ENCODE measurements at regions not wholly inside any gene's neighbourhood (a gene's known extent, or its start where the extent isn't known, plus 50 kb on each side); places are given as distances from the start of the nearest gene placed in this dataset.

GRCh38 chr12:90653040-90653439, 301.9 kb downstream of the CCER1 start:
- no peak overlapping the region for H3K4me3 Mint-ChIP-seq
- POLR2A ChIA-PET = no interaction called here
- H3K27me3 Mint-ChIP-seq = no peaks in the 10 kb centered on the region
- no peak overlapping the region for H3K27ac Mint-ChIP-seq
- H3K9me3 Mint-ChIP-seq = no peaks in the 10 kb centered on the region
- no peaks in the 10 kb centered on the region for H3K4me1 Mint-ChIP-seq
- DNase-seq = no peak
- H3K36me3 Mint-ChIP-seq = no peaks in the 10 kb centered on the region
- no peak for ATAC-seq (ENCODE audit: low read depth)

GRCh38 chr12:90652280-90652679, 302.7 kb downstream of the CCER1 start:
- no peak for DNase-seq
- no peaks in the 10 kb centered on the region for H3K36me3 Mint-ChIP-seq
- H3K4me1 Mint-ChIP-seq = no peaks in the 10 kb centered on the region
- no peak overlapping the region for H3K4me3 Mint-ChIP-seq
- H3K9me3 Mint-ChIP-seq = no peaks in the 10 kb centered on the region
- POLR2A ChIA-PET = no interaction called here
- H3K27me3 Mint-ChIP-seq = no peaks in the 10 kb centered on the region
- ATAC-seq (ENCODE audit: low read depth) = no peak
- no peak overlapping the region for H3K27ac Mint-ChIP-seq

GRCh38 chr12:90645181-90645580, 309.8 kb downstream of the CCER1 start:
- Mint-ChIP-seq H3K4me1 (no peaks in the 10 kb centered on the region), H3K27me3 (no peaks in the 10 kb centered on the region)

GRCh38 chr12:90631591-90632212, 323.3 kb downstream of the CCER1 start:
- DNase-seq (no peak), ATAC-seq (ENCODE audit: low read depth) (no peak)
- Mint-ChIP-seq H3K9me3 (no peaks in the 10 kb centered on the region), H3K4me3 (no peak overlapping the region), H3K36me3 (no peaks in the 10 kb centered on the region), H3K27ac (no peak overlapping the region), H3K27me3 (no peaks in the 10 kb centered on the region), H3K4me1 (no peaks in the 10 kb centered on the region)
- POLR2A ChIA-PET = no interaction called here

More at GRCh38 chr12:90645181-90645580, 309.8 kb downstream of the CCER1 start:
- H3K9me3 Mint-ChIP-seq = peaks cover 3% of the 10 kb centered on the region
- POLR2A ChIA-PET = no interaction called here
- H3K4me3 Mint-ChIP-seq = no peak overlapping the region
- ATAC-seq (ENCODE audit: low read depth) = no peak
- no peak overlapping the region for H3K27ac Mint-ChIP-seq
- no peaks in the 10 kb centered on the region for H3K36me3 Mint-ChIP-seq
- DNase-seq = no peak

- ATAC-seq (ENCODE audit: low read depth) (no peak), DNase-seq (no peak)
- Mint-ChIP-seq H3K36me3 (no peaks in the 10 kb centered on the region), H3K4me3 (no peak overlapping the region), H3K27me3 (no peaks in the 10 kb centered on the region), H3K27ac (no peak overlapping the region), H3K9me3 (no peaks in the 10 kb centered on the region), H3K4me1 (no peaks in the 10 kb centered on the region)
- POLR2A ChIA-PET = no interaction called here
These were observed 325.0 kb downstream of the CCER1 start for GRCh38 chr12:90630006-90630405.

GRCh38 chr12:90628213-90628612, 326.8 kb downstream of the CCER1 start:
- POLR2A ChIA-PET = no interaction called here
- no peak for ATAC-seq (ENCODE audit: low read depth)
- no peak for DNase-seq
- Mint-ChIP-seq H3K4me3 (no peak overlapping the region), H3K9me3 (peaks cover 1% of the 10 kb centered on the region), H3K4me1 (no peaks in the 10 kb centered on the region), H3K36me3 (no peaks in the 10 kb centered on the region), H3K27ac (no peak overlapping the region), H3K27me3 (no peaks in the 10 kb centered on the region)

- POLR2A ChIA-PET = no interaction called here
- peaks cover 1% of the 10 kb centered on the region for H3K9me3 Mint-ChIP-seq
These were observed 327.6 kb downstream of the CCER1 start for GRCh38 chr12:90627180-90627896.

GRCh38 chr12:90622431-90622830, 332.5 kb downstream of the CCER1 start:
- H3K9me3 Mint-ChIP-seq = peaks cover 1% of the 10 kb centered on the region
- H3K27me3 Mint-ChIP-seq = no peaks in the 10 kb centered on the region
- H3K36me3 Mint-ChIP-seq = no peaks in the 10 kb centered on the region
- DNase-seq (no peak), ATAC-seq (ENCODE audit: low read depth) (no peak)
- H3K27ac Mint-ChIP-seq = no peak overlapping the region
- no peak overlapping the region for H3K4me3 Mint-ChIP-seq
- no peaks in the 10 kb centered on the region for H3K4me1 Mint-ChIP-seq
- POLR2A ChIA-PET = no interaction called here

More at GRCh38 chr12:90627180-90627896, 327.6 kb downstream of the CCER1 start:
- no peaks in the 10 kb centered on the region for H3K4me1 Mint-ChIP-seq
- H3K27ac Mint-ChIP-seq = no peak overlapping the region
- ATAC-seq (ENCODE audit: low read depth) = no peak
- no peaks in the 10 kb centered on the region for H3K27me3 Mint-ChIP-seq
- H3K36me3 Mint-ChIP-seq = no peaks in the 10 kb centered on the region
- no peak overlapping the region for H3K4me3 Mint-ChIP-seq
- DNase-seq = no peak

GRCh38 chr12:90621927-90622326, 333.0 kb downstream of the CCER1 start:
- Mint-ChIP-seq H3K9me3 (peaks cover 1% of the 10 kb centered on the region), H3K27ac (no peak overlapping the region), H3K4me3 (no peak overlapping the region), H3K36me3 (no peaks in the 10 kb centered on the region), H3K4me1 (no peaks in the 10 kb centered on the region), H3K27me3 (no peaks in the 10 kb centered on the region)
- ATAC-seq (ENCODE audit: low read depth) (no peak), DNase-seq (no peak)
- POLR2A ChIA-PET = no interaction called here

- no peak overlapping the region for H3K27ac Mint-ChIP-seq
- H3K27me3 Mint-ChIP-seq = no peaks in the 10 kb centered on the region
- no peak overlapping the region for H3K4me3 Mint-ChIP-seq
- no peaks in the 10 kb centered on the region for H3K36me3 Mint-ChIP-seq
- POLR2A ChIA-PET = no interaction called here
- peaks cover 1% of the 10 kb centered on the region for H3K9me3 Mint-ChIP-seq
- DNase-seq (no peak), ATAC-seq (ENCODE audit: low read depth) (no peak)
- H3K4me1 Mint-ChIP-seq = no peaks in the 10 kb centered on the region
These were observed 335.0 kb downstream of the CCER1 start for GRCh38 chr12:90619943-90620342.

- POLR2A ChIA-PET = no interaction called here
- no peaks in the 10 kb centered on the region for H3K27me3 Mint-ChIP-seq
- ATAC-seq (ENCODE audit: low read depth) = no peak
These were observed 336.4 kb downstream of the CCER1 start for GRCh38 chr12:90618586-90618985.

GRCh38 chr12:90611891-90612290, 343.1 kb downstream of the CCER1 start:
- POLR2A ChIA-PET = no interaction called here
- no peak for ATAC-seq (ENCODE audit: low read depth)
- Mint-ChIP-seq H3K9me3 (no peaks in the 10 kb centered on the region), H3K4me3 (no peak overlapping the region), H3K36me3 (no peaks in the 10 kb centered on the region), H3K27me3 (no peaks in the 10 kb centered on the region), H3K27ac (no peak overlapping the region), H3K4me1 (no peaks in the 10 kb centered on the region)
- no peak for DNase-seq

More at GRCh38 chr12:90618586-90618985, 336.4 kb downstream of the CCER1 start:
- no peak overlapping the region for H3K4me3 Mint-ChIP-seq
- no peak overlapping the region for H3K27ac Mint-ChIP-seq
- H3K4me1 Mint-ChIP-seq = no peaks in the 10 kb centered on the region
- no peaks in the 10 kb centered on the region for H3K36me3 Mint-ChIP-seq
- no peak for DNase-seq
- no peaks in the 10 kb centered on the region for H3K9me3 Mint-ChIP-seq

- DNase-seq = no peak
- POLR2A ChIA-PET = no interaction called here
- Mint-ChIP-seq H3K27me3 (no peaks in the 10 kb centered on the region), H3K4me1 (no peaks in the 10 kb centered on the region), H3K4me3 (no peak overlapping the region), H3K36me3 (no peaks in the 10 kb centered on the region), H3K27ac (no peak overlapping the region), H3K9me3 (no peaks in the 10 kb centered on the region)
- no peak for ATAC-seq (ENCODE audit: low read depth)
These were observed 343.9 kb downstream of the CCER1 start for GRCh38 chr12:90611048-90611447.

- no peaks in the 10 kb centered on the region for H3K27me3 Mint-ChIP-seq
- POLR2A ChIA-PET = interaction anchor here (0.6 kb wide), 1 partner anchor 211 kb away, joined by 3 read pairs; no protein-coding TSS in a partner anchor
These were observed 361.2 kb downstream of the CCER1 start for GRCh38 chr12:90593596-90594295.

More at GRCh38 chr12:90593596-90594295, 361.2 kb downstream of the CCER1 start:
- ATAC-seq (ENCODE audit: low read depth) (no peak), DNase-seq (no peak)
- H3K4me1 Mint-ChIP-seq = no peaks in the 10 kb centered on the region
- no peaks in the 10 kb centered on the region for H3K9me3 Mint-ChIP-seq
- H3K27ac Mint-ChIP-seq = no peak overlapping the region
- H3K36me3 Mint-ChIP-seq = no peaks in the 10 kb centered on the region
- no peak overlapping the region for H3K4me3 Mint-ChIP-seq
